ENCODE measurements at regions not wholly inside any gene's neighbourhood (a gene's known extent, or its start where the extent isn't known, plus 50 kb on each side); places are given as distances from the start of the nearest gene placed in this dataset.

- no peak for DNase-seq
These were observed 186.6 kb upstream of the BCL6 start for GRCh38 chr3:187931770-187932278.

GRCh38 chr3:187932530-187932929 lies 187.3 kb upstream of the BCL6 start:
- DNase-seq, result no peak

GRCh38 chr3:187935623-187936156 lies 190.4 kb upstream of the BCL6 start:
- peak in 3 of 5 experiments; percentile 4 to 80 (median 19) for DNase-seq

DNA sequence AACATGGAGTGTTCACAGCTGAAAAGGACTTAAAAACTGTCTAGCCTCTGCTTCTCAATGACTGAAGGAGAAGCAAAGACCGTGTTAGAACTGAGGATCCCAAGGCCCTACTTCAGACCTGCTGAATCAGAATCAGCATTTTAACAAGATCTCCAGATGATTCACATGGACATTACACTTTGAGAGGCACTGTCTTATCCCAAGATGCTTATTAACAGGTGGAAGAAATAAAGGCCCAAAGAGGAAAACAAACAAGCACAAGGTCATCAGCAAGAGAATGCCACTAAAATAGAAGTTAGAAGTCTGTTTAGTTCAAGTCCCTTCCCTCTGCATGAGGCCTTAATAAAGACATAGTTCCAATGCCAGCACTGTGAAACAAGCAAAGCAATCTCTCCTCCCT lies 191.4 kb upstream of the BCL6 start:
- no peak for DNase-seq

DNA sequence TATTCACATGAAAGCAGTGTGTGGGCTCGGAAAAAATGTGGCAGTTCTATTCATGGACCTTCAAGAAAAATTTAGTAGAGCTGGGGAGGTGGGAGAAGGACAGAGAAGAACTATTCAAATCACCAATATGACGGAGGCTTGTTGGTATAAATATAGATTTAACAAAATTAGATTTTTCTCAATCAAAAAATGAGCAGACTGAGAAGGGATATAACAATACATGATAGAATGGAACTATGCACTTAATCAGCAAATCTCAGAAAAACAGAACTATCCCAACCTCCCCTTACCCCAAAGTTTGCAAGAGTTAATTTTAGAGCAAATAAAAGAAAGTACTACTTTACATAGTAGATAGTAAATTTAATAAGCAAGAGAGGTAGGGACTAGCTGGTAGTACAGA lies 194.6 kb upstream of the BCL6 start:
- DNase-seq, result no peak

- no peak for DNase-seq
These were observed 196.0 kb upstream of the BCL6 start for GRCh38 chr3:187941135-187941847.

DNA sequence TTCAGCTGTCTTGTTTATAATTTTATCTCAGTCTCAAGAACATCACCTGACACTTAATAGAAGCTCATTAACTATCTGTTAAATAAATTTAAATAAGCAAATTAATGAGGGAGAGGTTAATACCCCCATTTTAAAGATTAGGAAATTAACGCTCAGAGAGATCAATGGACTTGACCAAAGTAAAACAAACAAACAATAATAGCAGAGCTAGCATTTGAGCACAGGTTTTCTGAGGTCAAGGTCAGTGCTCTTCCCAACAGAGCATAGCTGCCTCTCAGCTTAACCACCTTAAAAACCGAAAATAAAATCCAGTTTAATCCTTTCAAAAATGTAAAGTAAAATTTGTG lies 196.6 kb upstream of the BCL6 start:
- DNase-seq, result no peak

- no peak for DNase-seq
These were observed 197.5 kb upstream of the BCL6 start for GRCh38 chr3:187942658-187943241.

DNA sequence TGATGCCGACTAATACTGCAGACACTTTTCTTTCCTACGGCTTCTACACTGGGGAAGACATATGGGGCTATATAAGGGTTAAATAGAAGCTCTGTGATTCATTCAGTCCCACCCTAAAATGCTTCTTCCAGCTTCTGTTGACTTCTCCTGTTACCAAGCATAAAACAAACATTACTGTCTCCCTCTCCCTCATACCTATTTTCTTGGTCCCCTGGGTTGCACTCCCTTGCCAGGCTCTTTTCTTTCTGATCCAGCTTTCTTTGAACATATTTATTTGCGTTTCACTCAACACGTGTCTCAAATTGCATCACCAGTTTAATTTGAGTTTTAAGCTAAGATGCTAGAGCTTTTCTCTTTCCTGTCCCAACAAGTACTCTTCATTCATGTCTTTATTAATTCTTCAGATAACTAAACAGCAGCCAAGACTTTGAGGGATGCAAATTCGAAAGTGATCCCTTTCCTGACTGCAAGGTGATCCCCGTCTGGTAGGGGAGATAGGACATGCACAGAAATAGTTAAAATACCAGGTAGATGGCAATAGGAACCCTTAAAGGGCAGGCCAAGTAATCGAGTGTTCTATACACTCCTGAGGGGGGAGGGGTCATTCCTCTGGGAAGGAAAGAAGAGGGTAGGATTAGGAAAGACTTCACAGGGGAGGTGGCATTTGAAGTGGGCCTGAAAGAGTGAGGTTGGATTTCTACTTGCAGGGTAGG lies 198.6 kb upstream of the BCL6 start:
- DNase-seq, result no peak

GRCh38 chr3:187944390-187945179 lies 199.3 kb upstream of the BCL6 start:
- DNase-seq, result peak in 1 of 5 experiments; percentile 54

DNA sequence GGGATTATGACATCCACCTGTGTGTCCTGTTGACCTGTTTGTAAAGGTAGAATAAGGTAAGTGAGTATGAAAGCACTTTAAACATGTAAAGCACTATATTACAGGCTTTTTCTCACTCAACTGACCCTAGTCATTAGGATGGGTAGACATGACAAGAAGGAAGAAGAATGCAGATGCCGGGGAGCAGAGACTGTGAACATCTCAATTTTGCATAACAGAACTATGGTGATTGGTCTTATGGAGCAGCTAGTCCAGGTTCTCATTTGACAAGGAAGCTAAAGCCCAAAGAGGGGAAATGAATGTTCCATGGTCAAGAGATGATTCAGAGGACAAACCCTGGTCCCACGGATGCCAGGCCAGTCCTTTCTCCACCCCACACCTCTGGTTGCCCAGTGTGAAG lies 200.1 kb upstream of the BCL6 start:
- no peak for DNase-seq

GRCh38 chr3:187946163-187946691 lies 201.0 kb upstream of the BCL6 start:
- DNase-seq, result no peak

- no peak for DNase-seq
These were observed 201.7 kb upstream of the BCL6 start for GRCh38 chr3:187946981-187947380.

DNA sequence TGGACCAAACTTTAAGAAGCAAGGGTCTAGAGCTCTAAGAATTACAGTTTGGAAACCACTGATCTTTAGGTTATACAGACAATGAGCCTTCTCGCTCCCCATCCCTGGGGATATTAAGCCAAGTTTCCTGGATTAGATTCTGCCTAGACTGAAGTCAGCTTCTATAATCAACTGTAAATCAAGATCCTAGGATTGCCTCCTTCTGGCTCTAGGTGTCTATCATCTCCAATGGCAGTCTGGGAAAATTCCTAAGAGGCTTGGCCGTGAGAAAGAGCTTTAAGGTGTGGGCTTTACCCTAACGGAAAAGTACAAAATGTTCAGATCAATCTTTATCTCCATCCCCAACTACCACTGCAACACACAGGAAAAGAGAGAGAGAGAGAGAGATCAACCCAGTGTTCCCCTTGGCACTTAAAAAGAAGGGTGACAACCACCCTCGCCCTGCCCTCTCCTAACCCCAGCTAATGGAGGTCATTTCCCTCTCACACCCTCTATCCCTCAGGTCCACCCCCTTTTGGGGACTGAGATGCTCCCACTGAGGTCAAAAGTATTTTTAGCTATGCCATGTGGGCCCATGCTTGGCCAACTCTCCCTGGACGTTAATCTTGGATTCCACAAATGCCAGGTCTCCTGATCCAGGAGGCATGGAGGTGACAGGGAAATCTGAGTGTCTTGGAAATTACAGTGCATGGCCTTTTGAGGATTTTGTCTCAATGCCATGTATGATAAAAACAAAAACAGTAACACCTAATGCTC lies 202.8 kb upstream of the BCL6 start:
- no peak for DNase-seq

DNA sequence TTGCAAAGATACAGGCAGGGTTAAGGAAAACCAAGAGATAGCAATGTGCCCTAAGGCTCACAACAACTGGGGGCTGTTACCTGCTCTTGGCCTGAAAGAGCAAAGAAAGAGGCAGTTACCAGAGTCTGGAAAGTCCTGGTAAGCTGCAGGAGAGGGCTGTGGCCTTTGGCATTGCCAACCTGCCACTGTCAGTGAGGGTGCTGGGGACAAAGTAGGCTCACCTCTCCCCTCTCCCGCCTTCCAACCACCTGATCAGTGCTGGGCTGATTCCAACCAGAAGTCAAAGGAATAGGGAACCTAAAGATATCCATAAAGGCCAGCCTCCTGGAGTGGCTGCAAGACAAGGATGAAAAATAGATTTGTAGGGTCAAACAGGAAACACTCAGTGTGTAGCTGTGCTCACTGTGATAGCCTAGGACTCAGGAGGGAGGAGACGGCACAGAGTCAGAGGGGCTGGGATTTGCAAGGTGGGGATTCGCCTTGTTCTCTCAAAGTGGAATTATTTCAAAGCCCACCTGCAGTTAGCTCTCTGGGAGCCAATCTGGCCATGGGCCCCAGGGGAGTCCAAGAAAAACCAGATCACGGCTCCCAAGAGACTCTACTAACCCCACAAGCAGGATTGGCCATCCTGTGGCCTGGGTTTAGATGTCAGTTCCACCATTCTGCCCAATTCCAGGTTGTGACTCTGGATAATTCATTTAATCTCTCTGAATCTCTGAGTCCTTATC lies 204.0 kb upstream of the BCL6 start:
- DNase-seq, result no peak

GRCh38 chr3:187950671-187951070 lies 203.3 kb upstream of the LPP start:
- DNase-seq, result no peak

DNA sequence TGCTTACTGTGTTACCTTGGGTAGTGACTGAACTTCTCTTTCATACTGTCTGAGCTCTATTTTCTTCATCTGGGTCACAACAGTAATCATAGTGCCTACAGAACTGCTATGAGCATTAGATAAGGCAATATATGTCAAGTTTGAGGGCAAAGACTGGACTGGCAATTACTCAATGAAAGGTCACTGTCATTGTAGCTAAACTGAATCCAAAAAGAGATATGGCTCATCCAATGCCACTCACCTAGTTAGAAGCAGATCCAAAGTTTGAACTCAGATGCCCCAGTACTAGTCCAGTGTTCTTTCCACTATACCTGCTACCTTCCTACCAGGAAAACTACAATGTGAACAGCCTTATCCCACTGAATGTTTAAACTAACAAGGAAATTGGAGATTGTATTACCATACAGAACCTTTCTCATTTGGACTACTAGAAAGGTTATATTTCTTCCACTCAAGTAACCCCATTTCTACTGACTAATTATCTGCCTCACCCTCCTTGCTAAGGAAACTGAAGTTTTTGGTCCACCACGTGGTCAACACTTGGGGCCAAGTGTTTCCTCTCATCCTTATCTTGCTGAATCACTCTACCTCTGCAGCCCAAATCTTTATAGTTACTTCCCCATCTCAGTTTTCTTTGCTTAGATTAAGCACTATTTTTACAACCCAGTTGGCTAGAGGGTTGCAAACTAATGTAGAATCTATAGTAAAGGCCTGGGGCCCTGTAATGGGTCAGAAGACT lies 202.3 kb upstream of the LPP start:
- DNase-seq, result peak in 1 of 5 experiments; percentile 48

- DNase-seq, result no peak
These were observed 201.1 kb upstream of the LPP start for GRCh38 chr3:187952849-187953248.

DNA sequence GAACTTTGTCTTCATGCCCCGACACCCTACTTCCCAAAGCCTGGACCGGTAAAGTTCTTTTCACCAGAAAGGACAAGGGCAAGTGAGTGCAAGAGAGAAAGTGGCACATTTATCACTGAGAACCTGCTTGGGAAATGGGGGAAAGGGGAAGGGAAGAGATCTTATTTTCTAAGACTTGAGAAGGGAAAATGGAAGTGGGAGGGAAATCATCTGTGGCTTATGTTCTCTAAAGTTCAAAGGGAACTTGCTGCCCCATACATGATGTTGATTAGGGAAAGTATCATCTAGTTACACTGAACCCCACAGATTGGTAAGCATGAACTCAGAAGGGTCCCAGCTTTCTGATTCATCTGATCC lies 199.5 kb upstream of the LPP start:
- DNase-seq, result no peak

DNA sequence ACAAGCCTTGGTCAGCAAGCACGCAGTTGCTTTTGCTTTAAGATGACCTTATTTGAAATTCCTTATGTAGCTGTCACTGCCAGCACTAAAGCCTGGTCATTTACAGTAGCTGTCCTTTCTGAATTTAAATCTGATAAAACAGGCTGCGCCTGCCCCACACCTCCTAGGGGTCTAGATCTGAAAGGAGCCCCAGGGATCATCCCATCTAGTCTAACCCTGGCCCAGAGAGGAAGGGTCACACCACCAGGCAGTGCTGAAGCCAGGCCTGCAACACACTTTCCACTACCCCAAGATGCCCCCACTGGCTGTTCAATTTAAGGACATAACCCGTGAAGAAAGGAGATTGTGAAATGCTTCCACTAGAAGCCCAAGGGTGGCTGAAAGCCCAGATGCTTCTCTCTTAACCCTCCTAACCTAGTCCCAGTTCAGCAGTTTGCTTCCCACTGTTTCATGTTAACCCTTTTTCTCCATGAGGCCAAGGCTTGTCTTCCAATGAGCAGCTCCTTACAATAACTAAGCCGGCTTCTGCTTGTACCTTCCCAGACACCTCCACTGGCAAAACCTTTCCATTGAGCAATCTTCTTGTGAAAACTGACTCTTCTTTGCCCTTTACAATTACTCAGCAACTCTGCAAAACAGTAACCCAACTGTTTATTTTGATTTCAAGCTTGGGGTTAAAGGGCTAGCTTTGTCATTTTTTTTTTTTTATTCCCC lies 198.9 kb upstream of the LPP start:
- no peak for DNase-seq

All from T-helper 2 cell (primary cell).